IPS-18a (cell line): ENCODE measurements at regions not wholly inside any gene's neighbourhood (a gene's known extent, or its start where the extent isn't known, plus 50 kb on each side); places are given as distances from the start of the nearest gene placed in this dataset.
"Not testable (repeated sequence)": the region's sequence is repeated elsewhere in the genome, so short reads cannot be mapped to it uniquely, and the experiment has no call there.

Experiments used
- H3K27ac ChIP-seq: one replicate; pipeline ENCODE4 v1.5.1; 2013; ENCODE audit warnings: low read length
- H3K27me3 ChIP-seq: one replicate; pipeline ENCODE4 v1.6.1; 2013; ENCODE audit warnings: mild to moderate bottlenecking, low read length; ENCODE audit not compliant: control insufficient read depth, insufficient read depth
- H3K36me3 ChIP-seq: one replicate; pipeline ENCODE4 v1.6.1; 2013; ENCODE audit warnings: low read depth, low read length; ENCODE audit not compliant: control insufficient read depth
- H3K4me1 ChIP-seq: one replicate; pipeline ENCODE4 v1.6.1; 2013; ENCODE audit warnings: low read depth, low read length; ENCODE audit not compliant: control insufficient read depth
- H3K4me3 ChIP-seq: one replicate; pipeline ENCODE4 v1.5.1; 2013; ENCODE audit warnings: low read length
- H3K9ac ChIP-seq: one replicate; pipeline ENCODE4 v1.6.1; 2013; ENCODE audit warnings: mild to moderate bottlenecking, low read length, moderate library complexity
- H3K9me3 ChIP-seq: one replicate; pipeline ENCODE4 v1.6.1; 2013; ENCODE audit warnings: low read depth, low read length; ENCODE audit not compliant: control insufficient read depth

- H3K9me3 ChIP-seq = no peaks in the 10 kb centered on the region
- no peaks in the 10 kb centered on the region for H3K36me3 ChIP-seq
- no peaks in the 10 kb centered on the region for H3K27me3 ChIP-seq
- H3K4me3 ChIP-seq = no peak overlapping the region
- H3K4me1 ChIP-seq = no peaks in the 10 kb centered on the region
- no peak overlapping the region for H3K27ac ChIP-seq
- H3K9ac ChIP-seq = no peak overlapping the region
Measured at GRCh38 chr12:28750946-28751685, 398.0 kb upstream of the FAR2 start.

GRCh38 chr12:28755027-28755426 is 394.1 kb upstream of the FAR2 start:
- no peak overlapping the region for H3K4me3 ChIP-seq

GRCh38 chr12:28759333-28759732 is 389.7 kb upstream of the FAR2 start:
- H3K4me1 ChIP-seq = peaks cover 4% of the 10 kb centered on the region
- no peaks in the 10 kb centered on the region for H3K9me3 ChIP-seq
- H3K27ac ChIP-seq = no peak overlapping the region
- peak overlapping the region; percentile 14 for H3K4me3 ChIP-seq
- H3K27me3 ChIP-seq = no peaks in the 10 kb centered on the region
- no peak overlapping the region for H3K9ac ChIP-seq
- H3K36me3 ChIP-seq = no peaks in the 10 kb centered on the region

More at GRCh38 chr12:28755027-28755426, 394.1 kb upstream of the FAR2 start:
- no peaks in the 10 kb centered on the region for H3K27me3 ChIP-seq
- H3K9ac ChIP-seq = no peak overlapping the region
- H3K36me3 ChIP-seq = no peaks in the 10 kb centered on the region
- no peaks in the 10 kb centered on the region for H3K9me3 ChIP-seq
- H3K27ac ChIP-seq = no peak overlapping the region
- H3K4me1 ChIP-seq = peaks cover 4% of the 10 kb centered on the region

GRCh38 chr12:28760040-28760903 is 388.8 kb upstream of the FAR2 start:
- not testable (repeated sequence) for H3K36me3 ChIP-seq, H3K27ac ChIP-seq, H3K4me1 ChIP-seq, H3K9me3 ChIP-seq, H3K9ac ChIP-seq, H3K27me3 ChIP-seq
- peak overlapping the region; percentile 24 for H3K4me3 ChIP-seq

- H3K4me1 ChIP-seq, H3K27ac ChIP-seq, H3K4me3 ChIP-seq, H3K9ac ChIP-seq, H3K27me3 ChIP-seq, H3K9me3 ChIP-seq, H3K36me3 ChIP-seq: not testable (repeated sequence)
Measured at GRCh38 chr12:28761897-28762296, 387.2 kb upstream of the FAR2 start.

GRCh38 chr12:28766398-28766797 is 382.7 kb upstream of the FAR2 start:
- Histone ChIP-seq H3K9ac (no peak overlapping the region), H3K4me3 (no peak overlapping the region), H3K4me1 (no peaks in the 10 kb centered on the region), H3K27me3 (no peaks in the 10 kb centered on the region), H3K27ac (no peak overlapping the region), H3K9me3 (no peaks in the 10 kb centered on the region), H3K36me3 (no peaks in the 10 kb centered on the region)

- Histone ChIP-seq H3K4me3 (no peak overlapping the region), H3K9ac (no peak overlapping the region), H3K36me3 (no peaks in the 10 kb centered on the region), H3K4me1 (no peaks in the 10 kb centered on the region), H3K27me3 (no peaks in the 10 kb centered on the region), H3K27ac (no peak overlapping the region), H3K9me3 (no peaks in the 10 kb centered on the region)
Measured at GRCh38 chr12:28767836-28768348, 381.2 kb upstream of the FAR2 start.

GRCh38 chr12:28770322-28770721 is 378.8 kb upstream of the FAR2 start:
- Histone ChIP-seq H3K36me3 (no peaks in the 10 kb centered on the region), H3K9me3 (no peaks in the 10 kb centered on the region), H3K27me3 (no peaks in the 10 kb centered on the region), H3K4me1 (no peaks in the 10 kb centered on the region), H3K9ac (no peak overlapping the region), H3K27ac (no peak overlapping the region), H3K4me3 (no peak overlapping the region)

GRCh38 chr12:28771968-28772367 is 377.1 kb upstream of the FAR2 start:
- Histone ChIP-seq H3K9ac (no peak overlapping the region), H3K36me3 (no peaks in the 10 kb centered on the region), H3K27ac (no peak overlapping the region), H3K9me3 (no peaks in the 10 kb centered on the region), H3K4me1 (peaks cover 7% of the 10 kb centered on the region), H3K27me3 (no peaks in the 10 kb centered on the region), H3K4me3 (no peak overlapping the region)

GRCh38 chr12:28775556-28775955 is 373.5 kb upstream of the FAR2 start:
- Histone ChIP-seq H3K27ac (no peak overlapping the region), H3K9ac (no peak overlapping the region), H3K36me3 (no peaks in the 10 kb centered on the region), H3K4me3 (no peak overlapping the region), H3K9me3 (no peaks in the 10 kb centered on the region), H3K4me1 (peaks cover 8% of the 10 kb centered on the region), H3K27me3 (no peaks in the 10 kb centered on the region)

GRCh38 chr12:28776220-28776619 is 372.9 kb upstream of the FAR2 start:
- no peak overlapping the region for H3K9ac ChIP-seq
- no peak overlapping the region for H3K27ac ChIP-seq
- H3K27me3 ChIP-seq = no peaks in the 10 kb centered on the region
- H3K9me3 ChIP-seq = no peaks in the 10 kb centered on the region
- H3K36me3 ChIP-seq = no peaks in the 10 kb centered on the region
- H3K4me3 ChIP-seq = no peak overlapping the region
- H3K4me1 ChIP-seq = peaks cover 8% of the 10 kb centered on the region
